Hepatocyte (in vitro differentiated cells): ENCODE measurements at regions not wholly inside any gene's neighbourhood (a gene's known extent, or its start where the extent isn't known, plus 50 kb on each side); places are given as distances from the start of the nearest gene placed in this dataset.
"Not testable (repeated sequence)": the region's sequence is repeated elsewhere in the genome, so short reads cannot be mapped to it uniquely, and the experiment has no call there.

ENCODE experiments used
- DNase-seq: peaks from one replicate; pipeline ENCODE4 v3.0.0-alpha.2; 2016; ENCODE audit warnings: low spot score
- H2AFZ ChIP-seq: fragments of 200-600 bp; sonication (generic); 2 replicates; pipeline ENCODE4 v1.6.0; 2016; ENCODE audit warnings: antibody characterized with exemption, mild to moderate bottlenecking
- H3K27ac ChIP-seq: fragments of 200-600 bp; sonication (generic); 2 replicates; pipeline ENCODE4 v1.5.1; 2016; ENCODE audit warnings: mild to moderate bottlenecking
- H3K27me3 ChIP-seq: fragments of 200-600 bp; sonication (generic); 2 replicates; pipeline ENCODE4 v1.6.1; 2016
- H3K36me3 ChIP-seq: fragments of 200-600 bp; sonication (generic); replicated peaks from 2 replicates; pipeline ENCODE4 v1.5.1; 2016; ENCODE audit warnings: low read depth; ENCODE audit not compliant: insufficient read depth
- H3K4me1 ChIP-seq: fragments of 200-600 bp; sonication (generic); 2 replicates; pipeline ENCODE4 v1.5.1; 2016; ENCODE audit warnings: mild to moderate bottlenecking, moderate library complexity; ENCODE audit not compliant: insufficient read depth
- H3K4me2 ChIP-seq: fragments of 200-600 bp; sonication (generic); 2 replicates; pipeline ENCODE4 v1.6.0; 2016
- H3K4me3 ChIP-seq: fragments of 200-600 bp; sonication (generic); 2 replicates; pipeline ENCODE4 v1.5.1; 2016; ENCODE audit warnings: mild to moderate bottlenecking
- H3K79me2 ChIP-seq: fragments of 200-600 bp; sonication (generic); 2 replicates; pipeline ENCODE4 v1.6.0; 2017; ENCODE audit warnings: mild to moderate bottlenecking
- H3K9me2 ChIP-seq: fragments of 200-600 bp; sonication (generic); replicated peaks from 2 replicates; pipeline ENCODE4 v1.6.0; 2017; ENCODE audit warnings: mild to moderate bottlenecking; ENCODE audit not compliant: insufficient read depth
- H3K9me3 ChIP-seq: fragments of 200-600 bp; sonication (generic); 2 replicates; pipeline ENCODE4 v1.5.1; 2016; ENCODE audit warnings: low read depth, mild to moderate bottlenecking
- H4K20me1 ChIP-seq: fragments of 200-600 bp; sonication (generic); 2 replicates; pipeline ENCODE4 v1.6.0; 2016; ENCODE audit warnings: mild to moderate bottlenecking; ENCODE audit not compliant: insufficient read depth, poor library complexity, severe bottlenecking
- CTCF ChIP-seq: fragments of 200-600 bp; sonication (generic); IDR thresholded peaks from 2 replicates; pipeline ENCODE4 v1.5.1; 2016; ENCODE audit warnings: antibody characterized with exemption, mild to moderate bottlenecking; ENCODE audit not compliant: poor library complexity
- EZH2 ChIP-seq: fragments of 200-600 bp; sonication (generic); IDR thresholded peaks from 2 replicates; pipeline ENCODE4 v1.6.1; 2016; ENCODE audit warnings: antibody characterized with exemption, mild to moderate bottlenecking, borderline replicate concordance
- EZH2phosphoT487 ChIP-seq: fragments of 200-600 bp; sonication (generic); IDR thresholded peaks from one replicate; pipeline ENCODE4 v1.6.1; 2018; ENCODE audit warnings: antibody characterized with exemption, mild to moderate bottlenecking, low read depth, moderate library complexity; ENCODE audit not compliant: unreplicated experiment, severe bottlenecking
- WGBS: methylation state at CpG from one replicate; pipeline ENCODE4 v1.1.6; 2016; ENCODE audit warnings: low lambda C conversion rate; ENCODE audit errors: missing lambda C conversion rate; 5-methylcytosine and 5-hydroxymethylcytosine counted together

- Histone ChIP-seq H3K27ac (no peak overlapping the region), H3K4me3 (no peak overlapping the region), H3K36me3 (no peaks in the 10 kb centered on the region), H3K27me3 (no peaks in the 10 kb centered on the region), H4K20me1 (no peaks in the 10 kb centered on the region), H3K4me2 (no peak overlapping the region), H3K4me1 (no peaks in the 10 kb centered on the region), H3K79me2 (no peaks in the 10 kb centered on the region), H2AFZ (no peak overlapping the region), H3K9me2 (no peaks in the 10 kb centered on the region), H3K9me3 (no peaks in the 10 kb centered on the region)
- TF ChIP-seq EZH2phosphoT487: no peak
- TF ChIP-seq CTCF: no peak
- TF ChIP-seq EZH2: no peak
- DNase-seq: no peak
- WGBS: 80% methylated on average over 3 of the region's 3 CpGs
Observed at GRCh38 chr5:117131048-117131679, 556.5 kb upstream of the SEMA6A start.

GRCh38 chr5:117118499-117118898 lies 543.9 kb upstream of the SEMA6A start:
- no peaks in the 10 kb centered on the region for H3K9me3 ChIP-seq
- WGBS: 92% methylated on average over 1 of the region's 1 CpG
- no peaks in the 10 kb centered on the region for H4K20me1 ChIP-seq
- DNase-seq: no peak
- H3K4me2 ChIP-seq: no peak overlapping the region
- H3K79me2 ChIP-seq: no peaks in the 10 kb centered on the region
- H3K27me3 ChIP-seq: no peaks in the 10 kb centered on the region
- H3K9me2 ChIP-seq: no peaks in the 10 kb centered on the region
- H3K36me3 ChIP-seq: no peaks in the 10 kb centered on the region
- TF ChIP-seq EZH2 (no peak), EZH2phosphoT487 (no peak), CTCF (no peak)
- no peak overlapping the region for H3K27ac ChIP-seq
- no peaks in the 10 kb centered on the region for H3K4me1 ChIP-seq
- H2AFZ ChIP-seq: no peak overlapping the region
- no peak overlapping the region for H3K4me3 ChIP-seq

- H3K9me2 ChIP-seq, H3K4me1 ChIP-seq, H3K79me2 ChIP-seq, H4K20me1 ChIP-seq, H3K9me3 ChIP-seq, DNase-seq, H3K27ac ChIP-seq, H3K4me3 ChIP-seq, H3K4me2 ChIP-seq, H3K36me3 ChIP-seq, H3K27me3 ChIP-seq, H2AFZ ChIP-seq: not testable (repeated sequence)
- 81% methylated on average over 6 of the region's 6 CpGs for WGBS
Observed at GRCh38 chr5:117117314-117117713, 542.7 kb upstream of the SEMA6A start.

GRCh38 chr5:117110548-117110947 lies 535.9 kb upstream of the SEMA6A start:
- no peaks in the 10 kb centered on the region for H3K4me1 ChIP-seq

More at GRCh38 chr5:117110548-117110947, 535.9 kb upstream of the SEMA6A start:
- Histone ChIP-seq H3K4me2 (no peak overlapping the region), H3K36me3 (no peaks in the 10 kb centered on the region), H4K20me1 (no peaks in the 10 kb centered on the region), H3K9me3 (no peaks in the 10 kb centered on the region), H3K9me2 (no peaks in the 10 kb centered on the region), H2AFZ (no peak overlapping the region), H3K79me2 (no peaks in the 10 kb centered on the region), H3K27ac (no peak overlapping the region), H3K27me3 (no peaks in the 10 kb centered on the region), H3K4me3 (no peak overlapping the region)
- WGBS: 88% methylated on average over 2 of the region's 2 CpGs
- no peak for DNase-seq
- no peak for TF ChIP-seq EZH2phosphoT487
- TF ChIP-seq EZH2: no peak
- no peak for TF ChIP-seq CTCF
